ENCODE measurements at regions not wholly inside any gene's neighbourhood (a gene's known extent, or its start where the extent isn't known, plus 50 kb on each side); places are given as distances from the start of the nearest gene placed in this dataset.

DNA sequence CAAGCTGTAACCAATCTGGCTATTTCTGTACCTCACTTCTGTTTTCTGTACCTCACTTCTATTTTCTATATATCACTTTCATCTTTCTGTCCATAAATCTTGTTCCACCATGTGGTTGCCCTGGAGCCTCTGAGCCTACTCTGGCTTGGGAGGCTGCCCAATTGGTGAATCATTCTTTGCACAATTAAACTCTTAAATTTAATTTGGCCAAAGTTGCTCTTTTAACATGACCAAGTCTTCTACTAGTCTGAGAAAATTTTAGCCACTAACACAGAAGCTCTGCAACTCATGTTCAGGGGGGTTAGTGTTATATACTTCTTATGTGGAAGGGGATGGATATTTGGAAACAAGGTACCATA, 503.5 kb downstream of the KIF20B start:
- TF ChIP-seq, protein P1, sequence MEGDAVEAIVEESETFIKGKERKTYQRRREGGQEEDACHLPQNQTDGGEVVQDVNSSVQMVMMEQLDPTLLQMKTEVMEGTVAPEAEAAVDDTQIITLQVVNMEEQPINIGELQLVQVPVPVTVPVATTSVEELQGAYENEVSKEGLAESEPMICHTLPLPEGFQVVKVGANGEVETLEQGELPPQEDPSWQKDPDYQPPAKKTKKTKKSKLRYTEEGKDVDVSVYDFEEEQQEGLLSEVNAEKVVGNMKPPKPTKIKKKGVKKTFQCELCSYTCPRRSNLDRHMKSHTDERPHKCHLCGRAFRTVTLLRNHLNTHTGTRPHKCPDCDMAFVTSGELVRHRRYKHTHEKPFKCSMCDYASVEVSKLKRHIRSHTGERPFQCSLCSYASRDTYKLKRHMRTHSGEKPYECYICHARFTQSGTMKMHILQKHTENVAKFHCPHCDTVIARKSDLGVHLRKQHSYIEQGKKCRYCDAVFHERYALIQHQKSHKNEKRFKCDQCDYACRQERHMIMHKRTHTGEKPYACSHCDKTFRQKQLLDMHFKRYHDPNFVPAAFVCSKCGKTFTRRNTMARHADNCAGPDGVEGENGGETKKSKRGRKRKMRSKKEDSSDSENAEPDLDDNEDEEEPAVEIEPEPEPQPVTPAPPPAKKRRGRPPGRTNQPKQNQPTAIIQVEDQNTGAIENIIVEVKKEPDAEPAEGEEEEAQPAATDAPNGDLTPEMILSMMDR (IDR thresholded peaks at IDR 0.05) = no peak
- TF ChIP-seq POLR2A (IDR thresholded peaks at IDR 0.05) = no peak

Measured in heart left ventricle (tissue), 13 donors.